Tibial nerve (tissue), 3 donors: ENCODE measurements at regions not wholly inside any gene's neighbourhood (a gene's known extent, or its start where the extent isn't known, plus 50 kb on each side); places are given as distances from the start of the nearest gene placed in this dataset.

Source experiments
- CTCF ChIP-seq, 5 experiments: fragments of 200-600 bp in 3 of 5; fragments of 450-650 bp in 2 of 5; sonication (generic) in 3 of 5; IDR thresholded peaks; one replicate each; pipeline ENCODE4 v1.5.1; 2016 to 2019; ENCODE audit warnings: antibody characterized with exemption in 5 of 5, mild to moderate bottlenecking in 3 of 5, moderate library complexity in 2 of 5
- POLR2A ChIP-seq, 2 donors: fragments of 450-650 bp; IDR thresholded peaks; one replicate each; pipeline ENCODE4 v1.6.1; 2017; ENCODE audit warnings: antibody characterized with exemption in 2 of 2, mild to moderate bottlenecking in 2 of 2, moderate library complexity in 2 of 2

- no peak for TF ChIP-seq CTCF (IDR thresholded peaks at IDR 0.05)
- no peak for TF ChIP-seq POLR2A (IDR thresholded peaks at IDR 0.05)
Observed at GRCh38 chr6:86380571-86381125, 556.7 kb upstream of the HTR1E start.
